ENCODE measurements at regions not wholly inside any gene's neighbourhood (a gene's known extent, or its start where the extent isn't known, plus 50 kb on each side); places are given as distances from the start of the nearest gene placed in this dataset.

DNA sequence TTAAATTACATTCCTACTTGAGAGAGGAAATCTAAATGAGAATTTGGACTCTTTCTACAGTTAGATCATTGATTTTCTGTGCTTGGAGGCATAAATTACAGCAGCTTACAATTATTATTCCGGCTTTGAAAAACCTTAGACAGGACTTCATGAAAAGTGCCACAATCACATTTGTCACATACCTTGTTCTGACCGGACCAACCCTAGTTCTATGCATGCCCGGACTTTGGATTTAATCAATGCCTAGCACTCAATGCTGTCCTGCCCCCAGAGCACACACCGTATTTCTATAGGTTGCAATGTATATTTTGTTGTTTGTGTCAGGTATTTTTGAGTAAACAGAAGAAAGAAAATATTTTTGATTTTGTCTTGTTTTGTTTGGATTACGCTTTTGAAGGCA lies 424.7 kb upstream of the PDZRN3 start:
- Histone ChIP-seq H3K36me3 (replicated peaks; ENCODE audit: insufficient read depth, low read length) (no peaks in the 10 kb centered on the region), H3F3A (ENCODE audit: insufficient read depth, low read length) (no peaks in the 10 kb centered on the region), H3K9ac (ENCODE audit: low read length) (no peak overlapping the region), H3K4me1 (ENCODE audit: low read length) (no peaks in the 10 kb centered on the region), H2AFZ (ENCODE audit: low read length) (no peak overlapping the region), H3K9me3 (replicated peaks; ENCODE audit: insufficient read depth, low read length) (no peaks in the 10 kb centered on the region), H3K4me3 (ENCODE audit: low read length) (no peak overlapping the region), H4K20me1 (ENCODE audit: insufficient read depth, low read length) (no peaks in the 10 kb centered on the region), H3K79me2 (ENCODE audit: low read length) (no peaks in the 10 kb centered on the region), H3K4me2 (ENCODE audit: low read depth, low read length) (no peak overlapping the region), H3K27me3 (replicated peaks; ENCODE audit: insufficient read depth, low read length) (no peaks in the 10 kb centered on the region), H3K9me2 (replicated peaks; ENCODE audit: insufficient read depth, low read length) (no peaks in the 10 kb centered on the region), H3K27ac (ENCODE audit: low read length) (no peak overlapping the region)
- DNase-seq, result no peak
- TF ChIP-seq, protein P1, sequence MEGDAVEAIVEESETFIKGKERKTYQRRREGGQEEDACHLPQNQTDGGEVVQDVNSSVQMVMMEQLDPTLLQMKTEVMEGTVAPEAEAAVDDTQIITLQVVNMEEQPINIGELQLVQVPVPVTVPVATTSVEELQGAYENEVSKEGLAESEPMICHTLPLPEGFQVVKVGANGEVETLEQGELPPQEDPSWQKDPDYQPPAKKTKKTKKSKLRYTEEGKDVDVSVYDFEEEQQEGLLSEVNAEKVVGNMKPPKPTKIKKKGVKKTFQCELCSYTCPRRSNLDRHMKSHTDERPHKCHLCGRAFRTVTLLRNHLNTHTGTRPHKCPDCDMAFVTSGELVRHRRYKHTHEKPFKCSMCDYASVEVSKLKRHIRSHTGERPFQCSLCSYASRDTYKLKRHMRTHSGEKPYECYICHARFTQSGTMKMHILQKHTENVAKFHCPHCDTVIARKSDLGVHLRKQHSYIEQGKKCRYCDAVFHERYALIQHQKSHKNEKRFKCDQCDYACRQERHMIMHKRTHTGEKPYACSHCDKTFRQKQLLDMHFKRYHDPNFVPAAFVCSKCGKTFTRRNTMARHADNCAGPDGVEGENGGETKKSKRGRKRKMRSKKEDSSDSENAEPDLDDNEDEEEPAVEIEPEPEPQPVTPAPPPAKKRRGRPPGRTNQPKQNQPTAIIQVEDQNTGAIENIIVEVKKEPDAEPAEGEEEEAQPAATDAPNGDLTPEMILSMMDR (IDR thresholded peaks at IDR 0.05; ENCODE audit: low read length), result no peak
- TF ChIP-seq EZH2phosphoT487 (IDR thresholded peaks at IDR 0.05; ENCODE audit: low read length), result no peak
- no peak for TF ChIP-seq EZH2 (optimal IDR thresholded peaks at IDR 0.05; ENCODE audit: low read depth, low read length)

DNA sequence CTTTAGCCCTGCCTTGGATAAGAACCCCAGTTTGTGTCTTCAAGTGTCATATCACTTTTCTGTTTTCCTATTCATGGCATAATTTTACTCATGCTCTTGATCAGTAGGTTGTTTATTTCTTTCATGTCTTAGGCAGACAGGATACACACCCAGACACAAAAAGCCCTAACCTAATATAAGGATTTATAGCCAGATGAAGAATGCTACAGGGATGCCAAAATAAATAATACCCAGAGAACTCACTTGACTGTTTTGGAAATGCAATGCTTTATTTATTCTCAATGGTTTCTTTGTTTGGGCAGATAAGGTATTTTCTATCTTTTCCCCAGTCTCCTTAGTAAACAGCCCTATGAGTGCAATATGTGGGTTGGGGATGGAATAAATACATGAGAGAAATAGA lies 424.0 kb upstream of the PDZRN3 start:
- Histone ChIP-seq H3F3A (ENCODE audit: insufficient read depth, low read length) (no peaks in the 10 kb centered on the region), H2AFZ (ENCODE audit: low read length) (no peak overlapping the region), H3K4me1 (ENCODE audit: low read length) (no peaks in the 10 kb centered on the region), H3K27ac (ENCODE audit: low read length) (no peak overlapping the region), H3K9me2 (replicated peaks; ENCODE audit: insufficient read depth, low read length) (no peaks in the 10 kb centered on the region), H3K36me3 (replicated peaks; ENCODE audit: insufficient read depth, low read length) (no peaks in the 10 kb centered on the region), H3K4me2 (ENCODE audit: low read depth, low read length) (no peak overlapping the region), H3K9ac (ENCODE audit: low read length) (no peak overlapping the region), H3K27me3 (replicated peaks; ENCODE audit: insufficient read depth, low read length) (no peaks in the 10 kb centered on the region), H3K79me2 (ENCODE audit: low read length) (no peaks in the 10 kb centered on the region), H3K9me3 (replicated peaks; ENCODE audit: insufficient read depth, low read length) (no peaks in the 10 kb centered on the region), H4K20me1 (ENCODE audit: insufficient read depth, low read length) (no peaks in the 10 kb centered on the region), H3K4me3 (ENCODE audit: low read length) (no peak overlapping the region)
- DNase-seq, result no peak
- TF ChIP-seq EZH2phosphoT487 (IDR thresholded peaks at IDR 0.05; ENCODE audit: low read length) (no peak), EZH2 (optimal IDR thresholded peaks at IDR 0.05; ENCODE audit: low read depth, low read length) (no peak)
- TF ChIP-seq, protein P1 (IDR thresholded peaks at IDR 0.05; ENCODE audit: low read length), result no peak

DNA sequence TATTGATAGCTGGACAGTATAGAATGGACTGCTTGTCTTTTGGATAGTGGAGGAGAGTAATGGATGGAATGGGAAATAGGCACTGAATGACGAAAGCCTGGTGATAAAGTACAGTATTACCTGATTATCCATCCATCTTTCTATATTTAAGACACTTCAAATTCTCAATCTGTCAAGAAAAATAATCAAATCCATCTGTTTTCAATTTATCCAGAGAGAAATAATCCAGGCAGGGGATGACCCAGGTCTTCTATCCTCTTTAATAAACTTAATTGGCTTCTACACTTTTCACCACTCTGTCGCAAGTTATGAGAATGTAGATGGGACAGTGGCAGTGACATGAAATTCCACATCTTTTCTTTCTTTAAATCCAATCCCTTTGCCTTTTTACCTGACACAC lies 420.3 kb upstream of the PDZRN3 start:
- Histone ChIP-seq H3K79me2 (ENCODE audit: low read length) (no peaks in the 10 kb centered on the region), H3K27ac (ENCODE audit: low read length) (no peak overlapping the region), H3K36me3 (replicated peaks; ENCODE audit: insufficient read depth, low read length) (no peaks in the 10 kb centered on the region), H4K20me1 (ENCODE audit: insufficient read depth, low read length) (no peaks in the 10 kb centered on the region), H3K9me3 (replicated peaks; ENCODE audit: insufficient read depth, low read length) (no peaks in the 10 kb centered on the region), H3K4me2 (ENCODE audit: low read depth, low read length) (no peak overlapping the region), H3K9me2 (replicated peaks; ENCODE audit: insufficient read depth, low read length) (no peaks in the 10 kb centered on the region), H3F3A (ENCODE audit: insufficient read depth, low read length) (no peaks in the 10 kb centered on the region; the same call in 1 of the 2 replicates), H3K4me1 (ENCODE audit: low read length) (peaks cover 10% of the 10 kb centered on the region), H2AFZ (ENCODE audit: low read length) (no peak overlapping the region), H3K27me3 (replicated peaks; ENCODE audit: insufficient read depth, low read length) (no peaks in the 10 kb centered on the region), H3K9ac (ENCODE audit: low read length) (no peak overlapping the region), H3K4me3 (ENCODE audit: low read length) (no peak overlapping the region)
- TF ChIP-seq, protein P1 (IDR thresholded peaks at IDR 0.05; ENCODE audit: low read length), result no peak
- DNase-seq, result no peak
